H1 (cell line): ENCODE measurements at regions not wholly inside any gene's neighbourhood (a gene's known extent, or its start where the extent isn't known, plus 50 kb on each side); places are given as distances from the start of the nearest gene placed in this dataset.

Experiments used
- CTCF ChIA-PET: fragments of 300-600 bp; sonication (Branson Sonifier 250); formaldehyde crosslinking; loops from one replicate; lab custom pipeline; 2021; ENCODE audit not compliant: partially characterized antibody; lab: Charles Lee
- POLR2A ChIA-PET: fragments of 300-600 bp; sonication (Branson Sonifier 250); formaldehyde crosslinking; loops from one replicate; lab custom pipeline; 2021; ENCODE audit warnings: inconsistent platforms; ENCODE audit not compliant: partially characterized antibody; lab: Charles Lee
- DNase-seq, 2 experiments: peaks; one replicate each; pipeline versions ENCODE4 v3.0.0 to v3.0.0-alpha.2; 2010 to 2022; ENCODE audit warnings: low spot score in 2 of 2, low read depth in 1 of 2, mixed read lengths in 1 of 2
- FAIRE-seq: peaks from 2 replicates; lab custom pipeline; 2011; peaks lifted over from hg19 to GRCh38; lab: Jason Lieb, UNC
- H2AFZ ChIP-seq: 2 replicates; pipeline ENCODE4 v1.8.1; 2012; ENCODE audit warnings: low read length, inconsistent platforms
- H2AK5ac ChIP-seq: 2 replicates; pipeline ENCODE4 v1.6.1; 2013; ENCODE audit warnings: low read depth, low read length
- H2BK120ac ChIP-seq: replicated peaks from 2 replicates; pipeline ENCODE3; 2013; ENCODE audit warnings: low read depth, low read length, inconsistent platforms
- H2BK12ac ChIP-seq: 2 replicates; pipeline ENCODE4 v1.6.1; 2013; ENCODE audit warnings: low read depth, low read length
- H2BK15ac ChIP-seq: 2 replicates; pipeline ENCODE4 v1.6.1; 2013; ENCODE audit warnings: low read length
- H2BK20ac ChIP-seq: 2 replicates; pipeline ENCODE4 v1.6.1; 2013; ENCODE audit warnings: low read length
- H2BK5ac ChIP-seq: 2 replicates; pipeline ENCODE4 v1.6.1; 2013; ENCODE audit warnings: low read depth, low read length
- H3K14ac ChIP-seq: 2 replicates; pipeline ENCODE4 v1.6.1; 2013; ENCODE audit warnings: inconsistent platforms; ENCODE audit not compliant: insufficient read length
- H3K18ac ChIP-seq: 2 replicates; pipeline ENCODE4 v1.6.1; 2013; ENCODE audit warnings: low read length; ENCODE audit errors: extremely low read depth
- H3K23ac ChIP-seq: 2 replicates; pipeline ENCODE4 v1.6.1; 2013; ENCODE audit warnings: inconsistent platforms; ENCODE audit not compliant: insufficient read length
- H3K23me2 ChIP-seq: 2 replicates; pipeline ENCODE4 v1.6.1; 2013; ENCODE audit warnings: low read depth, low read length
- H3K27ac ChIP-seq: 2 replicates; pipeline ENCODE4 v1.6.1; 2011; ENCODE audit warnings: low read depth, low read length, inconsistent platforms
- H3K27me3 ChIP-seq, 4 experiments: replicated peaks in 1 of 4; 1 replicate in 1 of 4; 2 replicates in 3 of 4; pipeline versions ENCODE4 v1.6.1 to v1.8.1; 2011 to 2013; ENCODE audit warnings: low read length in 3 of 4, mild to moderate bottlenecking in 3 of 4, inconsistent platforms in 2 of 4, mixed read lengths in 2 of 4, moderate library complexity in 1 of 4; ENCODE audit not compliant: control insufficient read depth in 3 of 4, insufficient read depth in 3 of 4; ENCODE audit errors: extremely low read depth in 1 of 4
- H3K36me3 ChIP-seq, 4 experiments: 2 replicates each; pipeline versions ENCODE4 v1.6.1 to v1.8.1; 2011 to 2013; ENCODE audit warnings: mild to moderate bottlenecking in 4 of 4, low read length in 3 of 4, moderate library complexity in 2 of 4, control low read depth in 1 of 4, inconsistent platforms in 1 of 4; ENCODE audit not compliant: insufficient read depth in 4 of 4, control insufficient read depth in 2 of 4
- H3K4ac ChIP-seq: replicated peaks from 2 replicates; pipeline ENCODE3; 2013; ENCODE audit warnings: low read length, low read depth, mixed read lengths, inconsistent platforms; ENCODE audit not compliant: insufficient read length
- H3K4me1 ChIP-seq, 4 experiments: replicated peaks in 1 of 4; 1 replicate in 1 of 4; 2 replicates in 3 of 4; pipeline versions ENCODE4 v1.6.1 to v1.8.1; 2011 to 2013; ENCODE audit warnings: low read length in 3 of 4, inconsistent platforms in 2 of 4, mixed read lengths in 1 of 4; ENCODE audit not compliant: insufficient read depth in 4 of 4, control insufficient read depth in 3 of 4
- H3K4me2 ChIP-seq, 2 experiments: 2 replicates each; pipeline versions ENCODE4 v1.6.1 to v1.8.1; 2011 to 2013; ENCODE audit warnings: low read depth in 2 of 2, low read length in 2 of 2, control low read depth in 1 of 2, inconsistent platforms in 1 of 2, mild to moderate bottlenecking in 1 of 2; ENCODE audit not compliant: insufficient read depth in 1 of 2
- H3K4me3 ChIP-seq, 4 experiments: fragments of 200-600, 300-600 bp in 1 of 4; sonication (generic), shearing (Covaris generic), sonication (Bioruptor Twin) in 1 of 4; 2 replicates each; pipeline versions ENCODE4 v1.5.1 to v1.8.1; 2011 to 2016; ENCODE audit warnings: low read length in 4 of 4, low read depth in 3 of 4, control low read depth in 2 of 4, inconsistent platforms in 2 of 4, mild to moderate bottlenecking in 2 of 4, mixed read lengths in 1 of 4, moderate library complexity in 1 of 4; ENCODE audit not compliant: insufficient read depth in 2 of 4; ENCODE audit errors: extremely low read depth in 1 of 4
- H3K56ac ChIP-seq: replicated peaks from 2 replicates; pipeline ENCODE3; 2013; ENCODE audit warnings: low read depth, mild to moderate bottlenecking, mixed read lengths, low read length, inconsistent platforms; ENCODE audit not compliant: insufficient read length
- H3K79me1 ChIP-seq: 2 replicates; pipeline ENCODE4 v1.6.1; 2013; ENCODE audit warnings: low read depth, low read length, control low read depth
- H3K79me2 ChIP-seq, 2 experiments: 2 replicates each; pipeline versions ENCODE4 v1.6.1 to v1.8.1; 2012 to 2013; ENCODE audit warnings: low read length in 2 of 2, mild to moderate bottlenecking in 2 of 2, inconsistent platforms in 1 of 2; ENCODE audit not compliant: insufficient read depth in 2 of 2, control insufficient read depth in 1 of 2
- H3K9ac ChIP-seq, 4 experiments: replicated peaks in 1 of 4; 1 replicate in 1 of 4; 2 replicates in 3 of 4; pipeline versions ENCODE4 v1.6.1 to v1.8.1; 2011 to 2013; ENCODE audit warnings: low read depth in 3 of 4, low read length in 3 of 4, control low read depth in 2 of 4, mild to moderate bottlenecking in 2 of 4, moderate library complexity in 2 of 4, inconsistent platforms in 1 of 4; ENCODE audit errors: extremely low read depth in 1 of 4
- H3K9me3 ChIP-seq, 2 experiments: 2 replicates each; pipeline versions ENCODE4 v1.6.1 to v1.8.1; 2012 to 2013; ENCODE audit warnings: mild to moderate bottlenecking in 2 of 2, moderate library complexity in 2 of 2, control low read depth in 1 of 2, inconsistent platforms in 1 of 2, low read depth in 1 of 2, low read length in 1 of 2, mixed read lengths in 1 of 2; ENCODE audit not compliant: insufficient read depth in 2 of 2
- H4K20me1 ChIP-seq, 2 experiments: replicated peaks in 1 of 2; 2 replicates each; pipeline versions ENCODE3 to v1.8.1; 2011 to 2013; ENCODE audit warnings: inconsistent platforms in 2 of 2, low read length in 2 of 2, mild to moderate bottlenecking in 1 of 2; ENCODE audit not compliant: insufficient read depth in 2 of 2, control insufficient read depth in 1 of 2
- H4K5ac ChIP-seq: 2 replicates; pipeline ENCODE4 v1.6.1; 2013; ENCODE audit warnings: low read length, low read depth, mixed read lengths, inconsistent platforms; ENCODE audit not compliant: insufficient read length
- H4K8ac ChIP-seq: 2 replicates; pipeline ENCODE4 v1.8.0; 2013; ENCODE audit warnings: mild to moderate bottlenecking, moderate library complexity, low read length, inconsistent platforms; ENCODE audit not compliant: insufficient read depth; ENCODE audit errors: extremely low read depth
- H4K91ac ChIP-seq: replicated peaks from 2 replicates; pipeline ENCODE3; 2013; ENCODE audit warnings: low read length, mixed read lengths, inconsistent platforms; ENCODE audit not compliant: insufficient read length
- CBX5 ChIP-seq: fragments of 300-800, 300-1000 bp; sonication (generic); IDR thresholded peaks from 2 replicates; pipeline ENCODE4 v1.7.1; 2016; ENCODE audit warnings: antibody characterized with exemption, low read length, low read depth
- KDM5A ChIP-seq: fragments of 200-600 bp; IDR thresholded peaks from 2 replicates; pipeline ENCODE4 v1.7.1; 2012; ENCODE audit warnings: mild to moderate bottlenecking, low read length, inconsistent platforms, mixed read lengths
- POU5F1 ChIP-seq: IDR thresholded peaks from 2 replicates; pipeline ENCODE4 v1.6.1; 2011; ENCODE audit warnings: low read depth, mild to moderate bottlenecking, low read length, moderate library complexity
- TBP ChIP-seq: IDR thresholded peaks from 2 replicates; pipeline ENCODE4 v1.6.1; 2011; ENCODE audit warnings: low read depth, low read length, improper control_type of control experiment
- WGBS, 2 experiments: shearing (Covaris generic) in 1 of 2; methylation state at CpG; one replicate each; pipeline versions ENCODE4 v1.1.6 to v1.1.7; 2013 to 2015; ENCODE audit warnings: low lambda C conversion rate in 2 of 2, mixed read lengths in 2 of 2, inconsistent platforms in 1 of 2, low coverage in 1 of 2, missing lambda C conversion rate in 1 of 2; ENCODE audit not compliant: insufficient replicate concordance in 2 of 2, insufficient coverage in 1 of 2, insufficient read length in 1 of 2; ENCODE audit errors: extremely low coverage in 1 of 2, missing lambda C conversion rate in 1 of 2; 5-methylcytosine and 5-hydroxymethylcytosine counted together

- H2BK5ac ChIP-seq, result no peak overlapping the region
- no peak overlapping the region for H2AFZ ChIP-seq
- ChIA-PET POLR2A (no interaction called here), CTCF (interaction anchor here (0.6 kb wide), 1 partner anchor 74 kb away, joined by 3 read pairs; no protein-coding TSS in a partner anchor)
- no peaks in the 10 kb centered on the region for H3K36me3 ChIP-seq
- TF ChIP-seq POU5F1 (no peak), CBX5 (no peak), KDM5A (no peak), TBP (no peak)
- H4K5ac ChIP-seq, result no peak overlapping the region
- no peak overlapping the region for H2BK15ac ChIP-seq
- H3K9me3 ChIP-seq, result no peaks in the 10 kb centered on the region
- H3K4me3 ChIP-seq, result no peak overlapping the region
- WGBS, 2 experiments, result 91% methylated on average over 3 of the region's 3 CpGs; no CpG with 5 or more reads in 1 of the 2 experiments
- no peak overlapping the region for H3K9ac ChIP-seq
- H2AK5ac ChIP-seq, result no peak overlapping the region
- no peaks in the 10 kb centered on the region for H3K27me3 ChIP-seq
- H3K4ac ChIP-seq, result no peak overlapping the region
- H4K8ac ChIP-seq, result no peak overlapping the region
- H2BK120ac ChIP-seq, result no peak overlapping the region
- no peak for DNase-seq
- H3K23me2 ChIP-seq, result no peaks in the 10 kb centered on the region
- H3K79me1 ChIP-seq, result no peaks in the 10 kb centered on the region
- H3K23ac ChIP-seq, result no peak overlapping the region
- no peak overlapping the region for H3K27ac ChIP-seq
- no peak for FAIRE-seq
- H3K4me2 ChIP-seq, result no peak overlapping the region
- no peak overlapping the region for H3K56ac ChIP-seq
- H3K4me1 ChIP-seq, result no peaks in the 10 kb centered on the region
- no peaks in the 10 kb centered on the region for H4K20me1 ChIP-seq
- H3K14ac ChIP-seq, result no peak overlapping the region
- no peak overlapping the region for H2BK12ac ChIP-seq
- no peak overlapping the region for H3K18ac ChIP-seq
- no peak overlapping the region for H2BK20ac ChIP-seq
- no peak overlapping the region for H4K91ac ChIP-seq
- no peaks in the 10 kb centered on the region for H3K79me2 ChIP-seq
Measured at GRCh38 chr3:145144361-145144760, 1016.6 kb downstream of the PLOD2 start.
